Aorta (tissue), 5 donors: ENCODE measurements at regions not wholly inside any gene's neighbourhood (a gene's known extent, or its start where the extent isn't known, plus 50 kb on each side); places are given as distances from the start of the nearest gene placed in this dataset.
A peak's percentile ranks its signal among the peaks of the same experiment; 100 is the strongest.
"Not testable (repeated sequence)": the region's sequence is repeated elsewhere in the genome, so short reads cannot be mapped to it uniquely, and the experiment has no call there.

ENCODE experiments used
- ATAC-seq: fragments of 200-7000 bp; cut with Tn5 transposase; one replicate; pipeline ENCODE4 v1.9.1; 2022; ENCODE audit warnings: moderate library complexity; ENCODE audit not compliant: low FRiP score
- DNase-seq, 2 donors: peaks; one replicate each; pipeline ENCODE4 v3.0.0-alpha.2; 2020
- H3K27ac ChIP-seq, 2 donors: one replicate each; pipeline ENCODE4 v1.5.1; 2013; ENCODE audit warnings: low read length in 2 of 2, mild to moderate bottlenecking in 2 of 2, moderate library complexity in 2 of 2, control low read depth in 1 of 2, inconsistent platforms in 1 of 2, low read depth in 1 of 2
- H3K27me3 ChIP-seq, 2 donors: one replicate each; pipeline ENCODE4 v1.6.1; 2013; ENCODE audit warnings: control low read depth in 1 of 2, low read length in 1 of 2, mild to moderate bottlenecking in 1 of 2, moderate library complexity in 1 of 2; ENCODE audit not compliant: insufficient read depth in 2 of 2, control insufficient read depth in 1 of 2
- H3K36me3 ChIP-seq, 2 donors: one replicate each; pipeline ENCODE4 v1.6.1; 2013; ENCODE audit warnings: control low read depth in 1 of 2, low read length in 1 of 2, mild to moderate bottlenecking in 1 of 2; ENCODE audit not compliant: insufficient read depth in 2 of 2, control insufficient read depth in 1 of 2
- H3K4me1 ChIP-seq, 2 donors: one replicate each; pipeline ENCODE4 v1.6.1; 2013; ENCODE audit warnings: low read length in 2 of 2, control low read depth in 1 of 2, mild to moderate bottlenecking in 1 of 2, moderate library complexity in 1 of 2; ENCODE audit not compliant: insufficient read depth in 2 of 2, control insufficient read depth in 1 of 2
- H3K4me3 ChIP-seq, 2 donors: one replicate each; pipeline ENCODE4 v1.5.1; 2013; ENCODE audit warnings: low read length in 2 of 2, control low read depth in 1 of 2, mild to moderate bottlenecking in 1 of 2
- H3K9me3 ChIP-seq: one replicate; pipeline ENCODE4 v1.6.1; 2013; ENCODE audit warnings: mild to moderate bottlenecking, low read length; ENCODE audit not compliant: control insufficient read depth
- WGBS, 2 donors: extraction: QIAGEN DNeasy Blood & Tissue Kit; methylation state at CpG; one replicate each; pipeline ENCODE4 v1.1.7; 2013; 5-methylcytosine and 5-hydroxymethylcytosine counted together
- intact Hi-C, 2 donors: fragments of 100-400 bp; cut with DNase I; formaldehyde crosslinking; loops; one replicate each; pipeline versions ENCODE4 v1.14.2 to v1.15.0; 2022
- donor health status: healthy with polysubstance abuse.
- donor health status: Bipolar disorder and iron deficiency.
- donor health status: DM: no; HTN: no; CAD: no.
- donor health status: DM: no; HTN: no; CAD: no.
- donor health status: DM: yes; HTN: yes; CAD: no.

DNA sequence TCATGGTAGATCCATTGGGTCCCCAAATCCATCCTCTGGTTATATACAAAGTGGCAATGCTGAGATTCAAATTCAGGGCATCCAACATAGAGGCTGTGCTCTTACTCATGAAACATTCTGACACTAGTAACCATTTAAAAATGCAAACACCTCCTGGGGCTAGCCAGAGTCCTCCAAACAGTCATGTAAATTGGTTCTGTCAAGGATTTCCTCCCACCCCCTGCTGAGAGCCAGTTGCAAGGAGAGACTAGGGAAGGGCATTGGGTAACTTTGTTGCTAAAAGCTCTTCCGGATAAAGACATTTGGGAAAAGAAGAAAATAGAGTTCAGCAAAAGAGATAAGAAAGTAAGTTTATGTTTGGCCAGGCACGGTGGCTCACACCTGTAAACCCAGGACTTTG, 58.3 kb downstream of the ART5 start:
- H3K27ac ChIP-seq, H3K36me3 ChIP-seq, H3K4me3 ChIP-seq, H3K9me3 ChIP-seq, H3K27me3 ChIP-seq, ATAC-seq, H3K4me1 ChIP-seq, DNase-seq: not testable (repeated sequence)
- 50 to 67% methylated on average over 2 of the region's 2 CpGs for WGBS, 2 donors
- intact Hi-C loops = loop anchor here in 1 of 2 donors (10.0 kb wide), 1 partner anchor 129 kb away; no protein-coding TSS in a partner anchor

DNA sequence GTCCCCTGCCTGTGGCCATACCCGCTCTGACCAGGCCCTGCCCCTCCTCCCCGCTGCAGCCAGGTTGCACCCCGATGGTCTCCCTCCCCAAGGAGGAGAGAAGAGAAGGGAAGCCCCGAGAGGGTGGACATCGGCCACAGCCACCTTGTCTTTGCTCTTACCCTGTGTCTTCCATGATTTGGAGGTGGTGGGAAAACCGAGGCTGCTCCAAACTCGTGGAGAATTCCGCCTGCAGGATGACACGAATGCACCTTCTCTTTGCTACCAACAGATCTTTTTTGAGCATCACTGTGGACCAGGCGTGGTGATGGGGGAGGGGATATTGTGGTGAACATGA, 60.4 kb downstream of the ART5 start:
- 34 to 35% methylated on average over 8 to 10 of the region's 10 CpGs for WGBS, 2 donors
- not testable (repeated sequence) for H3K36me3 ChIP-seq, H3K27me3 ChIP-seq, ATAC-seq, H3K4me1 ChIP-seq, H3K27ac ChIP-seq, H3K9me3 ChIP-seq, DNase-seq, H3K4me3 ChIP-seq
- intact Hi-C loops = loop anchor here in 1 of 2 donors (10.0 kb wide), 1 partner anchor 127 kb away; no protein-coding TSS in a partner anchor

DNA sequence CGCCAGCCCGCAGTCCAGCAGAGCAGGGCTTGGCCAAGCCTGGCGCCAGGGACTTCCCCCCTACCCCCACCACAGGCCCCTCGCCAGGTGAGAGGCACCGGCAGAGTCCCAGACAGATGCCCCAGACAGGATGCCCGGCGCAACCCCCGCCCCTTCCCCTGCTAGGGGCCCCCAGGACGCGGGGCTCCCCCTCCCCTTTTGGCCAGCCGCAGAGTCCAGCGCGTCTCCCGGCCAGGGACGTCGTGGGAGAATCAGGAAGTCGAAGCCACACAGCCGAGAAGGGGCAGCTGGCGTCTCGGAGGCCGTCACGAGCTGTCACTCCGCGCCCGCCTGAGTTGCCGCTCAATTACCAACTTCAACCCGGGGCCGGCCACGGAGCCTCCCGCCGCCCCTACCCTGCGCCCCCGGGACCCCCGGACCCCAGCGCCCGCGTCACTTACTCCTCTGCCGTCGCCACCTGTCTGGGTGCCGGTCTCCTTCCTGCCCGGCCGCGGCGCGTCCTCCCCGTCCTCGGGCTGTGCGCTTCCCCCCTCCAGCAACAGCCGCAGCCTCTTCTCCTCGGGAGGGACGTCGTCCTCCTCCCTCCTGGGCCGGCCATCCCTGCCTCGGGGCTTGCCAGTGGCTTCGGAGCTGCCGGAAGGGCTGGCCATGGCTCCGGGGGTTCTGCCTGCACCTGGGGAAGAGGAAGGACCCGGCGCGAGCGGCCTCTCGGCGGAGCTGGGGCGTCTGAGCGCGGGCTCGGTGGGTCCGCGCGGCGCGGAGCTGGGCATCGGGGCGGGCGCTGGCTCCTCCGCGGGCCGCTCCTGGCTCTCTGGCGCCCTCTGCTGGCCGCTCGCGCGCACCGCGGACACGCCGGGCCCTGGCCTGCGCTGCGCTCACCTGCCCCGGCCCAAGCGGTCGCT, 61.1 kb downstream of the ART5 start:
- ATAC-seq, H3K36me3 ChIP-seq, H3K9me3 ChIP-seq, H3K27me3 ChIP-seq, H3K4me1 ChIP-seq, H3K27ac ChIP-seq: not testable (repeated sequence)
- intact Hi-C loops = loop anchor here in 1 of 2 donors (10.0 kb wide), 1 partner anchor 126 kb away; no protein-coding TSS in a partner anchor
- H3K4me3 ChIP-seq = peak overlapping the region in 1 of 2 donors; percentile 48
- WGBS, 2 donors = 1% methylated on average over 50 to 92 of the region's 92 CpGs
- DNase-seq = peak; percentile 50 to 85

DNA sequence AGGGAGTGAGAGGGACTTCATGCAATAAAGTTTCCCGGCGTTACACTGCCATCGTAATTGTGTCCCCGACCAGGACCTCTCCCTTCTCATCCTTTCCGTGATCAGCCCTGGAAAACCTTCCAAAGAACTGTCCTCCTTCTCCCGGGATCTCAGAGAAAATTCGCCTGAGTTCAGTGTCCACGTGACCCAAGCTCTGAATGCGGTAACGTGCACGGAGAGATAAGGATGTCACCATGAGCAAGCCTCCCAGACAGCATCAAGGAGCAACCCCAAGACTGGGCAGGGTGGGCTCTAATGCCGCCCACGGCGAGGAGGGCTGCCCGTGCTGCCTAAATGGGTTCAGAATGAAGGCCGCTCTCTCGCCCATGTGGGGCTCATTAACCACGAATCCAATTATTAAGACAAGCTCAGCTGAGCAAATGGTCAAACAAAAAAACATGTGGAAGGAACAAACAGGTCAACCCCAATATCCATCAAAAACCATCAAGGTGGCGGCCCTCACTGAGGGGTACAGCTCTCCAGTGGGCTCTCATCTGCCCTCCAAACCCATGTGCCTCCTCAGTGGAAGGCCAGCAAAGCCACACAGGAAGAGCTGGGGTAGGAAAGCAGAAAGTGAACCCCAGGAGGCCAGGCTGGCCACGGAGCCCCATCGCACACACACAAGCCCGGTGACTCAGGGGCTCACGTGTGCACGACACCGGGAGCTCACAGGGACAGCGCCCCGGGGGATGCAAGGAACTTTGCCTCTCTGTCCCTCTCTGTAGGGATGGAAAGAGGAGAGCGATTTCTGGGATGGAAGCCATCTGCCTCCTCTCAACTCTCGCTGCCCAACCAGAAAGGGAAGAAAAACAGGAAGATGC, 62.0 kb downstream of the ART5 start:
- not testable (repeated sequence) for H3K36me3 ChIP-seq, H3K4me3 ChIP-seq, H3K27me3 ChIP-seq, DNase-seq, H3K27ac ChIP-seq, H3K4me1 ChIP-seq, H3K9me3 ChIP-seq, ATAC-seq
- WGBS, 2 donors = 77 to 80% methylated on average over 20 to 27 of the region's 29 CpGs
- intact Hi-C loops = loop anchor here in 1 of 2 donors (10.0 kb wide), 1 partner anchor 125 kb away; no protein-coding TSS in a partner anchor

DNA sequence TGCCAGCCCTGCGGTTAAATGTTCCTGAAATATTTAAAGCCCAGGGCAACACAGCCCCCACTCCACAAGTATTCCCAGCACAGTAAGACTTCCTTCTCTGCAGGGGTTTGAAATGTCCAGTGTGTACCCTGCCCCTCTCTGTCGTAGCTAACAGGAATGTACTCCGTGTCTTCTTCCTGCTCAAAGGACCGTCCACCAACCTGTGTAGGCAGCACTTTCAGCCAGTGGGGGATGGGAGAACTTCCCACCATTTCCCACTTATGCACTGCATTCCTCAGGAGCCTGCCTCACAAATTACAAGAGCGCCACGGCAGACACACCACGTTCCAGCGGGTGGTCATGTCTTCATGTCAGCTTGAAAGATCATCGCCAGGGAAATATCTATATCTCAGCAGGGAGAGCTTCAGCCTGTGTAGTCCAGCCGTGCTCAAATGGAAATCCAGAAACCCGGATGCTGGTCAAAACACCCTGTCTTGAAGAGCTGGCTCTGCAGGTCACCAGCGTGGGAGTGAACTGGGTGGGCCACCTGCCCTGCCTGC, 65.7 kb downstream of the ART5 start:
- H3K9me3 ChIP-seq, H3K27me3 ChIP-seq, H3K27ac ChIP-seq, H3K36me3 ChIP-seq, ATAC-seq, DNase-seq, H3K4me3 ChIP-seq, intact Hi-C loops, H3K4me1 ChIP-seq: not testable (repeated sequence)
- 23 to 27% methylated on average over 12 of the region's 12 CpGs for WGBS, 2 donors

DNA sequence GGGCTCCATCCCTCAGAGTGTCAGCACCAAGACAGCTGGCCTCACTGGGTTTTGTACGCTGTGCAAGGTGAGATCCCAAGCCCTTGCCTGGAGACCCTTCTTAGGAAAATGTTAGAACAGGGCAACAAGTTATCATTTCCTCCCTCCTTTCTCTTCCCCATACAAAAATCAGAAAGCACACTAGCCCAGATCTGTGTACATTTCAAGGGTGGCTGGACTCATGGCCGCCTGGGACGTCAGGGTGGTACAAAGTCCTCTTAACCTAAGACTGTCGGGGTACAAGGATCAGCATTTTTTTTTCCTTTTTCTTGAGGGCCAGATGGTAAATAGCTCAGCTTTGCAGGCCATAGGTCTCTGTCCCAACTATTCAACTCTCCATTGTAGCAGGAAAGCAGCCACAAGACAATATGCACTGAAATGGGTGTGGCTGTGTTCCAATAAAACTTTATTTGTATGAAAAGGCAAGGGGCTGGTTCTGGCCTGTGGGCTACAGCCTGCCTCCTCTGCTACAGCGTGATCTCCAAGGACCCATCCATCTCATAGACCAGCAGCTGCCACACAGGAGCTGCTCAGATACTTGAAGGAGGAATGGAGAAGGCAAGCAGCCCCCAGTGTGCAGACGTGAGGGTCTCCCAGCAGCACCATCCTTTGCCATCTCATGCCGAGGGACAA, 68.7 kb downstream of the ART5 start:
- H3K4me3 ChIP-seq, intact Hi-C loops, H3K9me3 ChIP-seq, H3K4me1 ChIP-seq, H3K27me3 ChIP-seq, DNase-seq, H3K27ac ChIP-seq, H3K36me3 ChIP-seq, ATAC-seq: not testable (repeated sequence)
- 89 to 90% methylated on average over 7 of the region's 7 CpGs for WGBS, 2 donors

DNA sequence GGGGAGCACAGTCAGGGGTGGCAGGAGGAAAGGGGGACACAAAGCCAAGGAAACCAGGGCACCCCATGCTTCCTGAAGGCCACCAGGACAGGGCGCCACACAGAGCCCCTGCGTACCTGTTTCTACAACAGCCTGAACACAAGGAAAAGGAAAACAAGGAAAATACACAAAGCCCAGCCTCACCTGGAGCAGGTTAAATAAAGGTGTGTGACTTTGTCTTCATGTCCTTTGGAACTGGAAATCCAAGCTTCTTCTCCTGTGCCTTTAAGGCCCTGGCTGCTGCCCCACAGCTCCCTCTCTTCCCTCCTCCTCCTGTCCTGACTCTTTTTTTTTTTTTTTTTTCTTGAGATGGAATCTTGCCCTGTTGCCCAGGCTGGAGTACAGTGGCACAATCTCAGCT, 70.0 kb downstream of the ART5 start:
- WGBS, 2 donors = 96% methylated on average over 2 of the region's 2 CpGs

DNA sequence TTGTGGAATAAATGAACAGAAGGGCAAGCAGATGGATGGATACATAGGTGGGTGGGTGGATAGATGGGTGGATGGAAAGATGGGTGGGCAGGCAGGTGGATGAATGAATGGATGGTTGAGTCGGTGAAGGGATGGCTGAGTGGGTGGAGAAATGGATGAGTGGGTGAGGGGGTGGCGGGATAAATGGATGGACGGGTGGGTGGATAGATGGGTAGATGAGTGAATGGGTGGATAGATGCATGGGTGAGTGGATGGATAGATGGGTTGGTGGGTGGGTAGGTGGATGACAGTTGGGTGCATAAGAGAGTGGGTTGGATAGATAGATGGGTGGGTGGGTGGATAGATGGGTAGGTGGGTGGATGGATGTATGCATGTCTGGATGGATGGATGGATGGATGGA, 76.0 kb downstream of the ART5 start:
- H3K27ac ChIP-seq, H3K4me1 ChIP-seq, H3K9me3 ChIP-seq, DNase-seq, H3K36me3 ChIP-seq, H3K27me3 ChIP-seq, ATAC-seq, H3K4me3 ChIP-seq, intact Hi-C loops: not testable (repeated sequence)
- 82 to 93% methylated on average over 1 to 3 of the region's 3 CpGs for WGBS, 2 donors

More for the DNA sequence above, 70.0 kb downstream of the ART5 start:
- DNase-seq, ATAC-seq, intact Hi-C loops, H3K36me3 ChIP-seq, H3K9me3 ChIP-seq, H3K27me3 ChIP-seq, H3K27ac ChIP-seq, H3K4me1 ChIP-seq, H3K4me3 ChIP-seq: not testable (repeated sequence)
